HG03025 (cell line): ENCODE measurements at regions not wholly inside any gene's neighbourhood (a gene's known extent, or its start where the extent isn't known, plus 50 kb on each side); places are given as distances from the start of the nearest gene placed in this dataset.
"Not testable (repeated sequence)": the region's sequence is repeated elsewhere in the genome, so short reads cannot be mapped to it uniquely, and the experiment has no call there.

Experiments
- ATAC-seq: cut with Tn5 transposase; IDR thresholded peaks from one replicate; pipeline ENCODE4 v1.9.1; 2021; ENCODE audit warnings: mild to moderate bottlenecking, moderate library complexity; ENCODE audit not compliant: unreplicated experiment, low FRiP score

GRCh38 chr1:66424530-66424929, 109.4 kb upstream of the SGIP1 start:
- ATAC-seq, result not testable (repeated sequence)

- no peak for ATAC-seq
Observed at GRCh38 chr1:66426239-66426853, 107.6 kb upstream of the SGIP1 start.

- ATAC-seq, result not testable (repeated sequence)
Observed at GRCh38 chr1:66430815-66431214, 103.1 kb upstream of the SGIP1 start.

- no peak for ATAC-seq
Observed at GRCh38 chr1:66431999-66432398, 102.0 kb upstream of the SGIP1 start.

- ATAC-seq, result no peak
Observed at GRCh38 chr1:66433611-66434010, 100.3 kb upstream of the SGIP1 start.

GRCh38 chr1:66434096-66434495, 99.9 kb upstream of the SGIP1 start:
- ATAC-seq, result no peak

- ATAC-seq, result no peak
Observed at GRCh38 chr1:66435541-66435940, 98.4 kb upstream of the SGIP1 start.

- ATAC-seq, result peak; percentile 67
Observed at GRCh38 chr1:66436378-66437135, 97.4 kb upstream of the SGIP1 start.

GRCh38 chr1:66437136-66437401, 96.9 kb upstream of the SGIP1 start:
- no peak for ATAC-seq

GRCh38 chr1:66438062-66438461, 95.9 kb upstream of the SGIP1 start:
- no peak for ATAC-seq

- ATAC-seq, result no peak
Observed at GRCh38 chr1:66438501-66438900, 95.5 kb upstream of the SGIP1 start.

- peak; percentile 48 for ATAC-seq
Observed at GRCh38 chr1:66439031-66439740, 94.8 kb upstream of the SGIP1 start.

- no peak for ATAC-seq
Observed at GRCh38 chr1:66443793-66444192, 90.2 kb upstream of the SGIP1 start.

GRCh38 chr1:66444438-66445265, 89.3 kb upstream of the SGIP1 start:
- no peak for ATAC-seq

- ATAC-seq, result peak; percentile 76
Observed at GRCh38 chr1:66445492-66446181, 88.3 kb upstream of the SGIP1 start.

GRCh38 chr1:66446261-66447001, 87.5 kb upstream of the SGIP1 start:
- ATAC-seq, result peak; percentile 41

- ATAC-seq, result no peak
Observed at GRCh38 chr1:66450043-66450514, 83.9 kb upstream of the SGIP1 start.

GRCh38 chr1:66450847-66451246, 83.1 kb upstream of the SGIP1 start:
- ATAC-seq, result no peak

GRCh38 chr1:66452162-66452561, 81.8 kb upstream of the SGIP1 start:
- ATAC-seq, result no peak

- ATAC-seq, result no peak
Observed at GRCh38 chr1:66452982-66453381, 81.0 kb upstream of the SGIP1 start.
